H54 (cell line): ENCODE measurements at regions not wholly inside any gene's neighbourhood (a gene's known extent, or its start where the extent isn't known, plus 50 kb on each side); places are given as distances from the start of the nearest gene placed in this dataset.

Experiments
- DNase-seq: peaks from one replicate; pipeline ENCODE4 v3.0.0; 2011; ENCODE audit warnings: low spot score, mixed read lengths; ENCODE audit not compliant: insufficient read length
- FAIRE-seq: peaks from 3 replicates; lab custom pipeline; 2011; peaks lifted over from hg19 to GRCh38; lab: Jason Lieb, UNC
- POLR2A ChIP-seq: IDR thresholded peaks from 2 replicates; pipeline ENCODE4 v1.6.1; 2011; ENCODE audit warnings: low read depth, mild to moderate bottlenecking, low read length

DNA sequence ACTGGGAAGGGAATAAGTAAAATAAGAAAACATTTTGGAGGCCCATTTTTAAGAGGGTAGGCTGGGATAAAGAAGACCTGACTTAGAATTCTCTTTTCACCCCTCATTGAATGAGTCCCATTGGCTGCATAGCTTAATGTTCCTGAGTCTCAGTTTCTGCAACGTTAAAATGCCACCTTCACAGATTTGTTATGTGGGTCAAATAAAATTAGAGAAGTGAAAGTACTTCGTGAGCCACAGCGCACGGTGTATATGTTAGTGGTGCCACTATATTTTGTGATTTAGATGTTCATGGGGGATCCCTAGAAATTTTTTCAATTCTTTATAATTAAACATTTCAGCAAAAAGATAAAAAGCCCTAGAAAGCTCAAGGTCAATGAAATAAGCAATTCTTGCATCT lies 109.2 kb upstream of the HS3ST1 start:
- TF ChIP-seq POLR2A: no peak
- no peak for FAIRE-seq
- DNase-seq: no peak

DNA sequence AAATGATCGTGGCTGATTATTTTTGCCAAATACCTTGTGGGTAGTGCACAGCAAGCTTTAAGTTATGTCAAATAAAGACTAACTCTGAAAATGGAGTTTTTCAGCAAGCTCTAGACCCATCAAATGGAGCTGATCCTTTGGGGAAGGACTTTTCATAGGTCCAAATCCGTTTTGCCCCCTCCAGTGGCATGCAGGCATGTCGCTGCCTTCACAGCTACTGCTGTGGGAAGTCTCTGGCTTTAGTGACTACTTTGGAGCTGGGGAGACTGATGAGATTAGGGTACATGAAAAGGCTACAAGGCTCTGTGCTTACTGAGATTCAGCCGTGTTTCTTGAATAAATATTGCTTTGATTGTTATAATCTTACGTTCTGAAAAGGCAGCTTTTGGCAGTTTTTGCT lies 106.6 kb upstream of the HS3ST1 start:
- DNase-seq: no peak
- no peak for FAIRE-seq
- no peak for TF ChIP-seq POLR2A

- TF ChIP-seq POLR2A: no peak
- DNase-seq (no peak), FAIRE-seq (no peak)
Measured at GRCh38 chr4:11534623-11535302, 106.1 kb upstream of the HS3ST1 start.

GRCh38 chr4:11532138-11532537 lies 103.4 kb upstream of the HS3ST1 start:
- TF ChIP-seq POLR2A: no peak
- FAIRE-seq: no peak

GRCh38 chr4:11529625-11530201 lies 101.0 kb upstream of the HS3ST1 start:
- FAIRE-seq: no peak
- no peak for DNase-seq
- TF ChIP-seq POLR2A: no peak

More at GRCh38 chr4:11532138-11532537, 103.4 kb upstream of the HS3ST1 start:
- no peak for DNase-seq

- no peak for FAIRE-seq
Measured at GRCh38 chr4:11525085-11525484, 96.4 kb upstream of the HS3ST1 start.

GRCh38 chr4:11518754-11519153 lies 90.1 kb upstream of the HS3ST1 start:
- no peak for TF ChIP-seq POLR2A
- DNase-seq: no peak
- no peak for FAIRE-seq

More at GRCh38 chr4:11525085-11525484, 96.4 kb upstream of the HS3ST1 start:
- DNase-seq: no peak
- no peak for TF ChIP-seq POLR2A

DNA sequence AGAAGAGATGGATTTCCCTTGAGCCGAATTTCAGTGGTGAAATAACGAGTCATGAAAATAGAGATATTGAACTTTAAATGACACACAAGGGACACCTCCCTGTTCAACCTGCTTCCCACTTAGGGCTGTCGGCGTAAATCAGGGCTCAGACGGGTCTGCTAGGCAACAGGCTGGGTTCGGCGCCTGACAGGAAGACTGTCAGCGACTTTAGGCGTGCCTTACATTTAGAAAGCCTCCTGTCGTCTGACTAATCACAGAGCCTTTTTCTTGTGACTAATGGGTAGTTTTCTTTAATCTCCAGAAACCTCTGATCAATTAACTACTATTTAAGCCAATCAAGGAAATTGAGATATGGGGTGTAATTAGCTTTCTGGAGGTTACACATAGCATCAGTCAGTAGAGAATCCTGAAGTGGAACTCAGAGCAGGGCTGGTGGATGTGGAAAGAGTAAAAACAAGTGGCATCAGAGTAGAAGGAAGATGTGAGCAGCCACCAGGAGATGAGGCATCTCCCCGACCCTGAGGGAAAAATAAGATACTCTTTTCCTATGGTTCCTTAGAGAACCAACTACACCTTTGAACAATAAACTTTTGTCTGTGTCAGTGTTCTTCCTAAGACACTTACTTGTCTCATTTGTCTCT lies 86.2 kb upstream of the HS3ST1 start:
- DNase-seq: no peak
- no peak for TF ChIP-seq POLR2A
- no peak for FAIRE-seq

DNA sequence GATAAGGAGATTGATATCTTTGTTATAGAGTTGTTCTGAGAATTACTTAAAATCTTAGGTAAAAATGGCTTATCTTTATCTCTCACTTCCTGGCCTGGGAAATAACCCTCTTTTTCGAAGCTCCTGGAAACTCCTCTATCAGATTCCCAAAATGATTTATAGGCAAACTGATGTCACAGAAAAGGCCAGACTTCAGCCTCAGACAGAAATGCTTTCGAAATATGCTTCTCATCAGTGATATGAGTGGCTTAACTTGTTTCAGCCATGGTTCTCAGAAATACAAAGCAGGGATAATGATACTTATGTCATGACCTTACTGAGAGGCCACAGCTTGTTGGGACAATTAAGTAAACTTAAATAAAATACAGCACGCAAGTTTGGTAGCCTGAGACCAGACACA lies 85.3 kb upstream of the HS3ST1 start:
- DNase-seq: no peak
- TF ChIP-seq POLR2A: no peak
- no peak for FAIRE-seq

- DNase-seq: no peak
- TF ChIP-seq POLR2A: no peak
- no peak for FAIRE-seq
Measured at GRCh38 chr4:11512871-11513270, 84.2 kb upstream of the HS3ST1 start.

DNA sequence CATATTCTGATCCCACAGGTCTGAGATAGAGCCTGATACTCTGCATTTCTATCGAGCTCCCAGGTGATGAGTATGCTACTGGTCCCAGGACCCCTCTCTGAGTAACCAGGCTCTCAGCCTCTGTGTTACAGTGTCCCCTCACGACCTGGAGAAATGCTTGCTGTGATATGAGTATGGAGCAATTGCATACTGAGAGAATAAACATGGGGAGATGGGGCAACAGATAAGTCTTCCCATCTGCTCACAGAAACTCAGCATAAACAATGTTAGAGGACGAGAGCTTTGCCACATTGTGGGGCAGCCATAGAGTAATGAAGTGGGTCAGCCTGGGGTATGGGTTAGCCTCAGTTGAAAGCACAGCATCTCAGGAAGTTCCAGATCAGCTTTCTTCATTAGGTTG lies 82.6 kb upstream of the HS3ST1 start:
- DNase-seq (no peak), FAIRE-seq (no peak)

GRCh38 chr4:11507920-11508319 lies 79.2 kb upstream of the HS3ST1 start:
- no peak for TF ChIP-seq POLR2A
- DNase-seq: no peak
- FAIRE-seq: no peak

More for the DNA sequence above, 82.6 kb upstream of the HS3ST1 start:
- no peak for TF ChIP-seq POLR2A

- TF ChIP-seq POLR2A: no peak
- no peak for DNase-seq
- FAIRE-seq: no peak
Measured at GRCh38 chr4:11506194-11506593, 77.5 kb upstream of the HS3ST1 start.

- peak; percentile 81 for FAIRE-seq
- no peak for DNase-seq
- TF ChIP-seq POLR2A: no peak
Measured at GRCh38 chr4:11505221-11505971, 76.7 kb upstream of the HS3ST1 start.

GRCh38 chr4:11503166-11503565 lies 74.5 kb upstream of the HS3ST1 start:
- FAIRE-seq (no peak), DNase-seq (no peak)
- TF ChIP-seq POLR2A: no peak
